22Rv1 (cell line): ENCODE measurements at regions not wholly inside any gene's neighbourhood (a gene's known extent, or its start where the extent isn't known, plus 50 kb on each side); places are given as distances from the start of the nearest gene placed in this dataset.

Source experiments
- H3K27ac ChIP-seq: fragments of 450-650 bp; 2 replicates; pipeline ENCODE4 v1.5.1; 2017
- CTCF ChIP-seq: fragments of 450-650 bp; IDR thresholded peaks from 2 replicates; pipeline ENCODE4 v1.5.1; 2017; ENCODE audit warnings: mild to moderate bottlenecking
- ZFX ChIP-seq: fragments of 450-650 bp; IDR thresholded peaks from 2 replicates; pipeline ENCODE4 v1.6.1; 2017; ENCODE audit warnings: antibody characterized with exemption, borderline replicate concordance

- no peak for TF ChIP-seq ZFX
- no peak for TF ChIP-seq CTCF
Measured at GRCh38 chr1:170332801-170333200, 187.0 kb downstream of the NTMT2 start.

GRCh38 chr1:170337413-170337994 is 191.7 kb downstream of the NTMT2 start:
- TF ChIP-seq ZFX: no peak
- TF ChIP-seq CTCF: no peak
- H3K27ac ChIP-seq: no peak overlapping the region

More at GRCh38 chr1:170332801-170333200, 187.0 kb downstream of the NTMT2 start:
- no peak overlapping the region for H3K27ac ChIP-seq

- TF ChIP-seq ZFX (no peak), CTCF (no peak)
- no peak overlapping the region for H3K27ac ChIP-seq
Measured at GRCh38 chr1:170339534-170339933, 192.4 kb upstream of the GORAB start.

- no peak overlapping the region for H3K27ac ChIP-seq
- TF ChIP-seq CTCF (no peak), ZFX (no peak)
Measured at GRCh38 chr1:170340308-170340707, 191.7 kb upstream of the GORAB start.

GRCh38 chr1:170351366-170351946 is 180.5 kb upstream of the GORAB start:
- no peak overlapping the region for H3K27ac ChIP-seq
- no peak for TF ChIP-seq ZFX
- TF ChIP-seq CTCF: no peak

GRCh38 chr1:170354246-170354645 is 177.7 kb upstream of the GORAB start:
- no peak overlapping the region for H3K27ac ChIP-seq

More at GRCh38 chr1:170354246-170354645, 177.7 kb upstream of the GORAB start:
- TF ChIP-seq ZFX: no peak
- TF ChIP-seq CTCF: no peak
